GM19239 (cell line): ENCODE measurements at regions not wholly inside any gene's neighbourhood (a gene's known extent, or its start where the extent isn't known, plus 50 kb on each side); places are given as distances from the start of the nearest gene placed in this dataset.

ENCODE experiments used
- DNase-seq: peaks from one replicate; pipeline ENCODE4 v3.0.0; 2011; ENCODE audit warnings: low spot score; ENCODE audit not compliant: insufficient read length
- FAIRE-seq: peaks from 2 replicates; lab custom pipeline; 2011; peaks lifted over from hg19 to GRCh38; lab: Jason Lieb, UNC

GRCh38 chr4:125501568-125501967 lies 186.8 kb downstream of the FAT4 start:
- DNase-seq, result no peak
- no peak for FAIRE-seq

DNA sequence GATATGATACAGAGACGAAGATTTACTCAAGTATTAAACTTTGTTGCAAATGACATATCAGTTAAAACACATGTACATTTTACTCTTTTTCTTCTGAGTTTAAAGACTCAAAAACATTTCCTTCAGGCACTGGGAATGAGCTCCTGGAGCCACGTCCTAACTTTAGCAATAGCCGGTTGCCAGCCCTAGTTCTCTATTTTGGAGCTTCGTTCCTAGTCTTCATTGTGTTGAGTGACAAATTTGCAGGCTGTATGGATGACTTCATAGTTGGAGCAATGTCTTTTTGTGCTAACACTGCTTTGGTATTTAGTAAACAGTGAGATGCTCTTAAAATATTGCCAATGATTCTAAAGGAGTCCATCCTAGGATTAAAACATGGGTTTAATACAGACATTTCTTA lies 190.9 kb downstream of the FAT4 start:
- FAIRE-seq, result no peak
- no peak for DNase-seq

- FAIRE-seq (no peak), DNase-seq (no peak)
These were observed 192.4 kb downstream of the FAT4 start for GRCh38 chr4:125507141-125507540.

DNA sequence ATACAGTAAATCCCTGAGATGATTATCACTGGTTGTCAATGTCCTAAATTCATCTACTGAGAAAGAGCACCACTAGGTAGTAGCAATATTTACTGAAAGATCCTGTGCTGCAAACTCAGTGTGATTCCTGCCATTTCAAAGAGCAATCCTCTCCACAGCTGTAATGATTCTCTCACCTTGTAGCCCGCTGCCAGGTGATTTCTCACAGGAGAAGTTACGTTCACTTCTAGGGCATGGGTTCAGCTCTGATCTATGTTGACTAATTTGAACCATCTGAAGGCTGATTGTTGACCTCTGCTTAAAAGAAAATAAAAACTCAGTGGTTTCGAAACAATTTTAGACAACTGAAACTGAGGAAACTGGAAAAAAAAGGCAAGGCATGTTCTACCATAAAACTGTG lies 197.0 kb downstream of the FAT4 start:
- FAIRE-seq (no peak), DNase-seq (no peak)

- FAIRE-seq (no peak), DNase-seq (no peak)
These were observed 200.3 kb downstream of the FAT4 start for GRCh38 chr4:125515016-125515415.

GRCh38 chr4:125517831-125518230 lies 203.1 kb downstream of the FAT4 start:
- no peak for DNase-seq
- FAIRE-seq, result no peak

DNA sequence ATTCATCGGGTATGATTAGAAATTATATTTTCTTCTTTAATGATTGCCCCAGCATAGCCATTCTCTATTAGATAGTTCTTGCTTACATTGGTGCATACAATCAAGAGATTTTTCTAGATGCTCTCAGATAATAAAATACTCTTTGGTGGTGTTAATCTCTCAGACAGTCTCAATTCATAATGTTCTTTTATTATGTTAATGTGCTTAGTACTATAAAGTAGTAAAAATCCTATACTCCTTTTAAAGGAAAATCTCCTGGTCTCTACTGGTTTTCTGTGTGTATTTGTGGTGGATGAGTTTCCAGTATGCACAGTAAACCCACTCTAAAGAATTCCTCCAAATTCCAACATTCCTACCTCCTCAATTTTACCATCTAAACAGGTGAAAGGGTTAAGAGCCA lies 203.5 kb downstream of the FAT4 start:
- no peak for FAIRE-seq
- DNase-seq, result no peak

DNA sequence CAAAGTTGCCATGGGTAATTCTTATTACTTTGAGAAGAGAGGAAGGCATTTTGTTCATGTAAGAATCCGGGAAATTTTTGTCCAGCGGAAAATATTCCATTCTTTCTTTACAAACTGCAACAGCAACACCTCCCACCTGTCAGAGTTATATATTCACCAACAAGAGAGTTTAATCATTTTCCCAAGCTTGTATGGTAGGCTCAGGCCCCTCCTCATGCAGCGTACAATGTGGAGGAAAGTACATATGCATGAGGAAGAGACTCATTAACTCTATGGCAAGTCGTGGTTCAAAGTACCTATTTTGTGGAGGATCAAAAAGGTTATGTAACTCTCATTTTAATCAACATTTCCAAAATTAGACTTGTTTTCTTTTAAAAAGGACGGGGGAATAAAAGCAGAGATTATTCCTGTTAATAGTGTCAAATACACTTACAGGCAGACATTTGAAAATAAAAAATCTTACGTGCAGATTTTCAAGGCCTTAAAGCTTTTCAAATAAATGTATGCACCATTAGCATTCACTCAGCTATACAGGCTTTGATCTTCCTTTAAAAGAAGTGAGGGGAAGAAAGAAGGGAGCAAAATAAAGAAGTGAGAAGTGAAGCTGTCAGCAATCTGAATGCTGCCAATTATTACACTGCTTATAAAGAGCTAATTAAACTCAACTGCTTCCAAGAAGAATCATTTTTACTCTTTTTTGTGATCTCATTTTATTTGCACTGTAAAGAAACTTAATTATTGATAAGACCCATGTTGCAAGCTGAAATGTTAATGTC lies 204.8 kb downstream of the FAT4 start:
- DNase-seq, result no peak
- FAIRE-seq, result no peak

DNA sequence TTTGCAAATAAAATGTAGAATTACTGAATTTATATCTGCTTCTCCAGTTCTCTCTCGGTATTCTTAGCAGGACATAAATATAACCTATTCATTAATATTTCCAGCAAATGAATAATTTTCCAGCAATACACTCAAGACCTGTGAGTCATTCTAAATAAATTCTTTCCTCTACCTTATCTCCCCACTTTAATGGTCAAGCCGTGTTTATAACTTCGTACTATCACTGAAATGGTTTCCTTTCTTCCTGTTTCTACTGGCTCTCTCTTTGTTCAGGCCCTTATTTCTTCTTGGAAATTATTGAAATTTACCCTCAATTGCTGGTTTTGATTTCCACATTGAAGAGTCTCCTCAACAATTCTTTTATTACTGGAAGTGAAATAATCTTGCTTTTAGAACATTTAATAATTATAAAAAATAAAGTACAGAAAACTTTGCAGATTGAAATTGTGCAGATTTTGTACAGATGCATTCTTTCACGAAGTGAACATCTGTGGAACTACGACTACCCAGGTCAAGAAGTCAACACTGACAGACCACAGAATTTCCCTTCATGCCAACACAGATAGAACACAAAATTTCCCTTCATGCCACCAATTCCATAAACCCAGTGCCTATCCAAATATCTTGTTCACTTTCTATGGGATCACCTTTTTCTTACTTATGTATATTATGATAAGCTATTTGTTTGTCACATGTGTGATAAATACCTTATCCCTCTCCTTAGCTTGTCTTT lies 205.7 kb downstream of the FAT4 start:
- DNase-seq (no peak), FAIRE-seq (no peak)

DNA sequence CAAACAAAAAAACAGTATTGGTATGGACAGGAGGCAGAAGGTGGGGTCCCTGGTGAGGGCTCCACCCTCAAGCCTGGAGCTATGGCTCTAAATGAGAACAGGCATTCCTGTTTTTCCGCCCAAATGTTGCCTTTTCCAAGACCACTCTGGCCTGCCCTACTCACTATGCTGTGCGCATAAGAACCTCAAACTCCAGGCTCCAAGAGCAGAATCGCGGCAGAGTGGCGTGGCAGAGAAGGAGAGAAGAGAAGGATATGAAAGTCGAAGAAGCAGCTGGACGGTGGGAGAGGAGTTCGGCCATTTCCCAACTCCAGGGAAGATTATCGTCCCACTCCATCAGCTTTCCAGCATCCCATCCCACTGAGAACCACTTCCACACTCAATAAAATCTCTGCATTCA lies 207.8 kb downstream of the FAT4 start:
- no peak for DNase-seq
- FAIRE-seq, result no peak

GRCh38 chr4:125522992-125523391 lies 208.2 kb downstream of the FAT4 start:
- DNase-seq (no peak), FAIRE-seq (no peak)

DNA sequence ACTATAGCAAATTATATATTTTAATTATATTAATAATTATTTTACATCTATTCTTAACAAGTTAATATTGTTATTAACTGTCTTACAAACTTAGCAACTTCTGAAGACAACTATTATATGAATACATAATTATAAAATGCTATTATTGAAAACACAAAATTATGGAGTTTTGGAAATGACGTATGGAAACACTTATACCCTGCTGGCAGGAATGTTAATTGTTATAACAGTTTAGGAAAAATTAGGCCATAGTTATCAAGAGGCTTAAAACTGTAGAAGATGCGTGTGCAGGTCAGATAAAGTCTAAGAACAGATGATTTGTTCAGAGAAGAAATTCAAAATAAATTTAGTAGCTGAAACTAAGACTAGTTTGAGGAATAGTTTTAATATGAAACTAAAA lies 211.7 kb downstream of the FAT4 start:
- FAIRE-seq (no peak), DNase-seq (no peak)

DNA sequence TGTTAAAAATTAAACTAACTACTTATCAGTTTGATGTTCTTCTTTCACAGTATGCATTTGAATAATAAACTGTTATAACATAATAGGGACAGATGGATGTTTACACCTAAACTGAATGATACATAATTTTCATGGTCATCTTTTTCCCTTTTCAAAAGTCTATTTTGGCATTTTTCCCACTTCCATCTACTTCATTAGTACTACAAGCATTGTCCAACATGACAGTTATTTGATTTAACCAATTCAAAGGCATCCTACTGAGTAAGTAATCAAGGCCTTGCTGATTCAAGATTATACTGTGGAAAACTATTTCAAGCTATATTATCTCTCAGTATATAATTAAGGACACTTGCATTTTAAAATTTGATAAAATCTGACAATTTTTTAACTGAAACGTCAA lies 212.9 kb downstream of the FAT4 start:
- DNase-seq, result no peak
- no peak for FAIRE-seq

- DNase-seq, result no peak
- FAIRE-seq, result no peak
These were observed 214.3 kb downstream of the FAT4 start for GRCh38 chr4:125529071-125529470.

DNA sequence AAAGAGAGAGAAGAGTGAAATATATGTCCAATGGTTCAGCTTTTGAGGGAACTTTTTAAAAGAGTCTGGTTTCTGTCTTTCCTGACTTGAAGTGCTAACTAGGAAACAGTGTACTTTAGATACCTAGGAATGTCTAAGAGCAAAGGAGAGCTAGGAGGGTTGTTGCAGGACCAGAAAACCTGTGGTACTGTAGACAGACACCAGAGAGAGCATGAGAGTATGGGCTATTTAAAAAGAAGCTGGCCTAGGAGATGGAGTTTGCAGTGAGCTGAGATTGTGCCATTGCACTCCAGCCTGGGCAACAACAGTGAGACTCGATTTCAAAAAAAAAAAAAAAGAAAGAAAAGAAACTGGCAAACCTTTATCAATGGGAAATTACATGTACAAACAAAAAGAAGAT lies 223.9 kb downstream of the FAT4 start:
- FAIRE-seq, result no peak
- no peak for DNase-seq

DNA sequence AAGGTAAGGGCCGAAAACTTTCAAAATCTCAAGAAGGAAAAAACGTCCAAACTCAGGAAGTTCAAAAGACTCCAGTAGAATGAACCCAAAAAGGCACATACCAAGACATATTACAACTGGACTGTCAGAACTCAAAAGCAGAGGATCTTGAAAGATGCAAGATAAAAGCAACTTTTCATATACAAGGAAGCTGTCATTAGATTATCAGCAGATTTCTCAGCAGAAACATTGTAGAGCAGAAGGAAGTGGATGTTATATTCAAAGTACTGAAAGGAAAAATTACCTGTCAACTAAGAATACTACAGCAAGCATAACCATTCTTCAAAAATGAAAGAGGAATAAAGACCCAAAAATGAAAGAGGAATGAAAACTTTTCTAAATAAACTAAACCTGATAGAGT lies 224.9 kb downstream of the FAT4 start:
- DNase-seq (no peak), FAIRE-seq (no peak)

DNA sequence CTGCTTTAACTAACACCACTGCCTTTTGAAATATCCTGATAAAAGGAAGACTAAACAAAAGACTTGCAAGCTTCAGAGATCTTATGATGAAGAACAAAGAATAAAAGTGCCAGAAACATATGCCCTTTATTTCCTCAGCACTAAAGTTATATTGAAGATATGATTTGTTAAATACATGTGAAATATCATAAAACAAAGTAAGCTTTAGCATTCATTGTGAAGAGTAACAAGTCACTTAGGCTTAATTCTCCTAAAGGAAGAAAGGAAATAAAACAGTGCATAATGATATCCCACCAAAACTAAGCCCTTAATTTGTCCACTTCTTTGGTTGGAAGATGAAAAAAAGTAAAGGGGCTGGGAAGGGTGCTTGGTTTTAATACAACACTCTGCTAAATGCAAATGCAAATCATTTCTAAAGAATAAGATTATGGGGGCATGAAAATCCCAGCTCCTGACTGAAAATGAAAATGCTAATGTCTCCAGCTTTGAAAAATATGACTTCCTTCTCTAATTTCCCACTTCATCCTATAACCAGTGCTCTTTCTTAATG lies 227.2 kb downstream of the FAT4 start:
- FAIRE-seq, result no peak

GRCh38 chr4:125546272-125546671 lies 231.5 kb downstream of the FAT4 start:
- DNase-seq, result no peak
- no peak for FAIRE-seq

More for the DNA sequence above, 227.2 kb downstream of the FAT4 start:
- DNase-seq, result no peak

GRCh38 chr4:125547836-125548235 lies 233.1 kb downstream of the FAT4 start:
- DNase-seq (no peak), FAIRE-seq (no peak)

DNA sequence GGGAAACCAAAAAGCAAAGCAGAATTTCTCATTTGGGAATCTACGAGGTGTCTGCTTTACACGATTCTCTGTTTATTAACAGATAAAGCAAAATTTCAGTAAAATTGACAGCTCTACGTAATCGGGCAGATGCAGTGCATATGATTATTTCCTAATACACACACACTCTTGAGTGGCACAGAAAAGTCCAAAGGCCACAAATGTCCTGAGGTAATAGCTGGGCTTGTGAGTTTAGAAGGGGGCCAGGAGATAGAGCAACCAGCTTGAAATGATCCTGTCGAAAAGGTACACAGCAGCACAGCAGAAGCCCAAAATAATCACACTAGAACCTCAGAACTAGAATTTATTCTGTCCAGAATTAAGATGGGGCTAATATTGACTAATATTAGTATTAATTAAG lies 236.0 kb downstream of the FAT4 start:
- no peak for FAIRE-seq
- no peak for DNase-seq

DNA sequence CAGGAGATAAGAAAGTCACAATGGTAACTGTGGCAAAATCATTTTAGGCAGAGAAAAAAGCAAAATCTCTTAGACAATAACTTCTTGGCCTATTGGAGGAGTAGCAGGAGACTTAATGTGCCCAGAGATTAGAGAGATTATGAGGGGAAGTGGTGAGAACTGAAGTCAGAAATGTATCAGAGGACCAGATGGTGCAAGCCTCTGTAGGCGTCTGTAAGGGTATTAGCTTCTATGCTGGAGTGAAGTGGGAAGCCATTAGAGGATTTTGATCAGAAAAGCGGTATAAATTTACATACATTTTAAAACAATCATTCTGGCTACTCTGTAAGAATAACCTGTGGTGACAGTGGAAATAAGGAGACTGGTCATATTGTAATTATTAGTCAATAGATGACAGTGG lies 236.7 kb downstream of the FAT4 start:
- no peak for DNase-seq
- no peak for FAIRE-seq

DNA sequence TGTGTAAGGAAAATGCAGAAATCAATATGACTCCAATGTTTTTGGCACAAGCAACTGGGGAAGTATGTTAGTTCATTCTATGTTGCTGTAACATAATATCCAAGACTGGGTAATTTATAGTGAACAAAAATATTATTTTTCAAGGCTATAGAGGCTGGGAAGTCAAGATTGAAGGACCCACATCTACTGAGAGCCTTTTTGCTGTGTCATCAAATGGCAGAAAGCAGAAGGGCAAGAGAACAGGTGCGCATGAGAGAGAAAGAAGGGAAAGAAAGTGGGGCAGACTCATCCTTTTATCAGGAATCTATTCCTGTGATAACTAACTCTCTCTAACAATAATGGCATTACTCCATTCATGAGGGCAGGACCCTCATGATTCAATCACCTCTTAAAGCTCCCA lies 237.2 kb downstream of the FAT4 start:
- no peak for FAIRE-seq
- no peak for DNase-seq
